PC-3 (cell line): ENCODE measurements at regions not wholly inside any gene's neighbourhood (a gene's known extent, or its start where the extent isn't known, plus 50 kb on each side); places are given as distances from the start of the nearest gene placed in this dataset.

Experiments used
- ATAC-seq: fragments of 200-7000 bp; cut with Tn5 transposase; 2 replicates; pipeline ENCODE4 v1.9.1; 2020; ENCODE audit warnings: mild to moderate bottlenecking, moderate library complexity
- BruUV-seq: library from RNA; stranded (reverse); fragments of 400-500 nt; replicated peaks from 2 replicates; lab custom pipeline; 2021; lab: Mats Ljungman, UMichigan
- CTCF ChIA-PET: fragments of 300-600 bp; sonication (Branson Sonifier 250); formaldehyde crosslinking; loops from one replicate; lab custom pipeline; 2022; ENCODE audit warnings: antibody characterized with exemption; lab: Charles Lee
- POLR2A ChIA-PET: fragments of 300-600 bp; sonication (Branson Sonifier 250); formaldehyde crosslinking; loops from one replicate; lab custom pipeline; 2022; ENCODE audit warnings: antibody characterized with exemption; ENCODE audit not compliant: unreplicated experiment; lab: Charles Lee
- DNase-seq: peaks from one replicate; pipeline ENCODE4 v3.0.0-alpha.2; 2015
- H2AFZ ChIP-seq: fragments of 300-600 bp; sonication (generic); 2 replicates; pipeline ENCODE4 v1.6.0; 2016; ENCODE audit warnings: antibody characterized with exemption, low read length
- H3F3A ChIP-seq: fragments of 300-600 bp; sonication (generic); one replicate; pipeline ENCODE4 v1.6.0; 2017; ENCODE audit warnings: antibody characterized with exemption, low read length, control low read depth, mild to moderate bottlenecking; ENCODE audit not compliant: unreplicated experiment
- H3K27ac ChIP-seq: fragments of 300-600 bp; sonication (generic); 2 replicates; pipeline ENCODE4 v1.5.1; 2016; ENCODE audit warnings: mild to moderate bottlenecking, low read length
- H3K27me3 ChIP-seq: fragments of 300-600 bp; sonication (generic); 2 replicates; pipeline ENCODE4 v1.6.1; 2016; ENCODE audit warnings: low read length, mixed read lengths
- H3K36me3 ChIP-seq: fragments of 300-600 bp; sonication (generic); 2 replicates; pipeline ENCODE4 v1.6.1; 2016; ENCODE audit warnings: low read depth, mixed run types, low read length, mixed read lengths
- H3K4me1 ChIP-seq: fragments of 300-600 bp; sonication (generic); 2 replicates; pipeline ENCODE4 v1.5.1; 2016; ENCODE audit warnings: low read length; ENCODE audit not compliant: insufficient read depth
- H3K4me2 ChIP-seq: fragments of 300-600 bp; sonication (generic); 2 replicates; pipeline ENCODE4 v1.6.0; 2016; ENCODE audit warnings: low read length
- H3K4me3 ChIP-seq: fragments of 300-600 bp; sonication (generic); 2 replicates; pipeline ENCODE4 v1.5.1; 2016; ENCODE audit warnings: mild to moderate bottlenecking, low read length, mixed read lengths
- H3K79me2 ChIP-seq: fragments of 300-600 bp; sonication (generic); 2 replicates; pipeline ENCODE4 v1.6.1; 2017; ENCODE audit warnings: low read length, mixed read lengths
- H3K9ac ChIP-seq: fragments of 300-600 bp; sonication (generic); 2 replicates; pipeline ENCODE4 v1.6.0; 2016; ENCODE audit warnings: mild to moderate bottlenecking, low read length
- H3K9me2 ChIP-seq: fragments of 300-600 bp; sonication (generic); replicated peaks from 2 replicates; pipeline ENCODE4 v1.6.1; 2016; ENCODE audit warnings: mixed run types, low read length, mixed read lengths
- H3K9me3 ChIP-seq: fragments of 300-600 bp; sonication (generic); 2 replicates; pipeline ENCODE4 v1.6.1; 2016; ENCODE audit warnings: low read length, mixed read lengths
- H4K20me1 ChIP-seq: fragments of 300-600 bp; sonication (generic); 2 replicates; pipeline ENCODE4 v1.6.1; 2016; ENCODE audit warnings: low read length, mixed read lengths
- EZH2 ChIP-seq: fragments of 300-600 bp; sonication (generic); IDR thresholded peaks from one replicate; pipeline ENCODE4 v1.6.1; 2017; ENCODE audit warnings: antibody characterized with exemption, mild to moderate bottlenecking, low read length; ENCODE audit not compliant: unreplicated experiment
- EZH2phosphoT487 ChIP-seq: fragments of 300-600 bp; sonication (generic); IDR thresholded peaks from 2 replicates; pipeline ENCODE4 v1.6.1; 2018; ENCODE audit warnings: mild to moderate bottlenecking, antibody characterized with exemption, low read length, borderline replicate concordance
- intact Hi-C: fragments of 100-400 bp; cut with micrococcal nuclease; formaldehyde crosslinking; loops from 2 replicates; pipeline ENCODE4 v1.9.0; 2023
- TF ChIP-seq, protein P1 (sequence below): fragments of 300-600 bp; sonication (generic); conservative IDR thresholded peaks from 2 replicates; pipeline ENCODE4 v1.5.1; 2017; ENCODE audit warnings: antibody characterized with exemption, low read depth, mild to moderate bottlenecking, low read length

DNA sequence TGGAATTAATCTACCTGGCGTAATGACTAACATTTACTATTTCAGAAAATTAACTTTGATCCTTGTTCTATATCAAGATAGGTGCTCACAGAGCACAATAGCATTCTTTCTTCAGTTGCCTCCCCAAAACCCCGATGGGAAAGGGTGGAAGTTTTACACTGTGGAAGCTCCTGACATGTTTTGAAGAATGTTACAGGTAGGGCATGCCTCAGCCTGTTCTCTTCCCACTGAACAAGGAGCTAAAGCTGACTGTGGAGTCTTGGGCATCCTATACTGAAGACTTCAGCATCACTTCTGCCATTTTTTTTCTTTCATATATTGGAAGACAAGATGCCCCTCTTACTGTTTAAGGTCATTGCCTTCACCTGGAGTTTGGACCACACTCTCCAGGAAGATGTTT, 211.2 kb downstream of the SPP2 start:
- no peak overlapping the region for H3K4me3 ChIP-seq
- DNase-seq = no peak
- H3K27me3 ChIP-seq = no peaks in the 10 kb centered on the region
- intact Hi-C loops = no loop called here
- H3K4me2 ChIP-seq = no peak overlapping the region
- no peaks in the 10 kb centered on the region for H3K9me3 ChIP-seq
- CTCF ChIA-PET = no interaction called here
- no TSS peak for BruUV-seq
- no peaks in the 10 kb centered on the region for H4K20me1 ChIP-seq
- peaks cover 24% of the 10 kb centered on the region for H3K4me1 ChIP-seq
- no peaks in the 10 kb centered on the region for H3K79me2 ChIP-seq
- H3K36me3 ChIP-seq = no peaks in the 10 kb centered on the region
- ATAC-seq = no peak
- TF ChIP-seq, protein P1, sequence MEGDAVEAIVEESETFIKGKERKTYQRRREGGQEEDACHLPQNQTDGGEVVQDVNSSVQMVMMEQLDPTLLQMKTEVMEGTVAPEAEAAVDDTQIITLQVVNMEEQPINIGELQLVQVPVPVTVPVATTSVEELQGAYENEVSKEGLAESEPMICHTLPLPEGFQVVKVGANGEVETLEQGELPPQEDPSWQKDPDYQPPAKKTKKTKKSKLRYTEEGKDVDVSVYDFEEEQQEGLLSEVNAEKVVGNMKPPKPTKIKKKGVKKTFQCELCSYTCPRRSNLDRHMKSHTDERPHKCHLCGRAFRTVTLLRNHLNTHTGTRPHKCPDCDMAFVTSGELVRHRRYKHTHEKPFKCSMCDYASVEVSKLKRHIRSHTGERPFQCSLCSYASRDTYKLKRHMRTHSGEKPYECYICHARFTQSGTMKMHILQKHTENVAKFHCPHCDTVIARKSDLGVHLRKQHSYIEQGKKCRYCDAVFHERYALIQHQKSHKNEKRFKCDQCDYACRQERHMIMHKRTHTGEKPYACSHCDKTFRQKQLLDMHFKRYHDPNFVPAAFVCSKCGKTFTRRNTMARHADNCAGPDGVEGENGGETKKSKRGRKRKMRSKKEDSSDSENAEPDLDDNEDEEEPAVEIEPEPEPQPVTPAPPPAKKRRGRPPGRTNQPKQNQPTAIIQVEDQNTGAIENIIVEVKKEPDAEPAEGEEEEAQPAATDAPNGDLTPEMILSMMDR = no peak
- TF ChIP-seq EZH2 = no peak
- TF ChIP-seq EZH2phosphoT487 = no peak
- no peak overlapping the region for H3K9ac ChIP-seq
- POLR2A ChIA-PET = no interaction called here
- no peak overlapping the region for H3K27ac ChIP-seq
- H2AFZ ChIP-seq = no peak overlapping the region
- H3F3A ChIP-seq = peaks cover 7% of the 10 kb centered on the region
- no peaks in the 10 kb centered on the region for H3K9me2 ChIP-seq

DNA sequence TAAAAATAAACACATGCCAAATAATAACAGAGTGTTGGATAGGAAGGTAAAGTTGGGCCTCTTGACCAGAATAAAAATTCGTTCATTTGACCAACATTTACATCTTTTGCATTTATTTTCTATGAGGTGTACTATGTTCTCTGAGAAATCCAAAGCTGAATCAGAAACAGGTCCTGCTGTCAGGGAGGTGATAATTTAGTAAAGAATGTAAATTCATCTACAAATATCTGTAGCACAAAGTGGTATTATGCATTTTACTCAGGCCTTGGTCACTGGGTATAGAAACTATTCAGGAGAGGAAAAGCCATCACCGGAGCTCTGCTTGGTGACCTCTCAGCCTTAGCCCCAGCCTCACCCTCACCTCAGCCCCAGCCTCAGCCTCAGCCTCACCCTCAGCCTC, 208.9 kb downstream of the SPP2 start:
- no peaks in the 10 kb centered on the region for H3K36me3 ChIP-seq
- peaks cover 7% of the 10 kb centered on the region for H3F3A ChIP-seq
- ChIA-PET CTCF (no interaction called here), POLR2A (no interaction called here)
- no peak overlapping the region for H2AFZ ChIP-seq
- no peaks in the 10 kb centered on the region for H3K9me2 ChIP-seq
- no peaks in the 10 kb centered on the region for H3K27me3 ChIP-seq
- intact Hi-C loops = loop anchor here (2.0 to 5.0 kb wide), 3 partner anchors 102 to 283 kb away; no protein-coding TSS in a partner anchor
- ATAC-seq (no peak), DNase-seq (no peak)
- H3K79me2 ChIP-seq = no peaks in the 10 kb centered on the region
- peak overlapping the region; percentile 97 for H3K27ac ChIP-seq
- H3K4me1 ChIP-seq = peaks cover 41% of the 10 kb centered on the region
- H3K9me3 ChIP-seq = no peaks in the 10 kb centered on the region
- no peaks in the 10 kb centered on the region for H4K20me1 ChIP-seq
- TF ChIP-seq EZH2 (no peak), EZH2phosphoT487 (no peak)
- TF ChIP-seq, protein P1 = no peak
- no TSS peak for BruUV-seq
- no peak overlapping the region for H3K4me2 ChIP-seq
- no peak overlapping the region for H3K4me3 ChIP-seq
- H3K9ac ChIP-seq = peak overlapping the region; percentile 74

DNA sequence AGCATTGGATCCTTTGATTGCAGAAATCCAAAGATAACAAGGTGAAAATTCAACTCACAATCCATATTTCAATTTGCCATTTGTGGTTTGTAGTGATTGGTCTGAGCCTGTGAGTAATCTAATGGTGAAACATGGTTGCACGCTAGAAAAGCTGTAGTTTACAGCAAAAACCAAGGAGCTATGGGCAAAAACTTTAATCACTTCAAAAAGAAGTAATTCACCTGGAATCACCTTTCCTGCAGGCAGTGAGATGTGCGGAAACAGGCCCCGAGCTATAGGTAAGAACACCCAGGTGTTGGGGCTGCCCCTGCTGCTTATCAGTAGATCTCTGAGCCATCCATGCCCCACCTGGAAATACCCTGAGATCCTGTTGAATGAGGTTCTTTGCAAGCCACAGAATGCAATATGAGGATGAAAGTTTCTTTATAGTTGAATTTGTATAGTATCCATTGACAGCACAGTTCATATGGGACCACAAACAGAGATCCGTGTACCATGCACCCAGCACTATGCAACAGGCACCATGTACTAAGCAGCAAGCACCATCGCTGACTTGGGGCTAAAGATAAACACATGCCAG, 208.2 kb downstream of the SPP2 start:
- peaks cover 41% of the 10 kb centered on the region for H3K4me1 ChIP-seq
- H3K9me2 ChIP-seq = no peaks in the 10 kb centered on the region
- DNase-seq = peak; percentile 83
- H3K9me3 ChIP-seq = no peaks in the 10 kb centered on the region
- intact Hi-C loops = loop anchor here (1.0 to 5.0 kb wide), 6 partner anchors 101 to 282 kb away; no protein-coding TSS in a partner anchor
- H3F3A ChIP-seq = peaks cover 7% of the 10 kb centered on the region
- ATAC-seq = peak; percentile 54
- ChIA-PET POLR2A (no interaction called here), CTCF (interaction anchor here (1.0 kb wide), 1 partner anchor 123 kb away, joined by 4 read pairs; no protein-coding TSS in a partner anchor)
- H3K4me3 ChIP-seq = peak overlapping the region; percentile 13; the same call in 1 of the 2 replicates
- no peaks in the 10 kb centered on the region for H3K79me2 ChIP-seq
- no TSS peak for BruUV-seq
- H3K27me3 ChIP-seq = no peaks in the 10 kb centered on the region
- H3K27ac ChIP-seq = peak overlapping the region; percentile 97
- H3K4me2 ChIP-seq = peak overlapping the region; percentile 63
- H4K20me1 ChIP-seq = no peaks in the 10 kb centered on the region
- peak overlapping the region; percentile 74 for H3K9ac ChIP-seq
- TF ChIP-seq EZH2phosphoT487 = no peak
- no peak for TF ChIP-seq EZH2
- TF ChIP-seq, protein P1 = no peak
- peak overlapping the region; percentile 27; the same call in 1 of the 2 replicates for H2AFZ ChIP-seq
- no peaks in the 10 kb centered on the region for H3K36me3 ChIP-seq
